RWPE2 (cell line): ENCODE measurements at regions not wholly inside any gene's neighbourhood (a gene's known extent, or its start where the extent isn't known, plus 50 kb on each side); places are given as distances from the start of the nearest gene placed in this dataset.
"Not testable (repeated sequence)": the region's sequence is repeated elsewhere in the genome, so short reads cannot be mapped to it uniquely, and the experiment has no call there.

Source experiments
- ATAC-seq: fragments of 200-7000 bp; cut with Tn5 transposase; 3 replicates; pipeline ENCODE4 v1.9.1; 2021; ENCODE audit warnings: low read depth
- DNase-seq: peaks from one replicate; pipeline ENCODE4 v3.0.0-alpha.2; 2020; ENCODE audit warnings: low spot score
- H3K27ac ChIP-seq: fragments of 450-650 bp; 2 replicates; pipeline ENCODE4 v1.5.1; 2017; ENCODE audit warnings: mild to moderate bottlenecking; ENCODE audit not compliant: poor library complexity, severe bottlenecking
- H3K27me3 ChIP-seq: fragments of 250-450 bp; sonication (Bioruptor Pico); 2 replicates; pipeline ENCODE4 v1.5.1; 2021; ENCODE audit warnings: mild to moderate bottlenecking, moderate library complexity; ENCODE audit not compliant: insufficient read depth, poor library complexity, severe bottlenecking
- H3K36me3 ChIP-seq: fragments of 250-450 bp; sonication (Bioruptor Pico); 2 replicates; pipeline ENCODE4 v1.5.1; 2020; ENCODE audit warnings: low read depth, mild to moderate bottlenecking, moderate library complexity
- H3K4me1 ChIP-seq: fragments of 250-450 bp; sonication (Bioruptor Pico); 2 replicates; pipeline ENCODE4 v1.5.1; 2021; ENCODE audit warnings: mild to moderate bottlenecking, moderate library complexity; ENCODE audit not compliant: insufficient read depth, poor library complexity, severe bottlenecking
- H3K4me3 ChIP-seq: fragments of 250-450 bp; sonication (Bioruptor Pico); 2 replicates; pipeline ENCODE4 v1.5.1; 2021; ENCODE audit warnings: mild to moderate bottlenecking, moderate library complexity; ENCODE audit not compliant: severe bottlenecking
- H3K9me3 ChIP-seq: fragments of 250-450 bp; sonication (Bioruptor Pico); 2 replicates; pipeline ENCODE4 v1.5.1; 2021; ENCODE audit warnings: mild to moderate bottlenecking, moderate library complexity; ENCODE audit not compliant: severe bottlenecking
- CTCF ChIP-seq: fragments of 450-650 bp; IDR thresholded peaks from one replicate; pipeline ENCODE4 v1.5.1; 2017; ENCODE audit warnings: mild to moderate bottlenecking, moderate library complexity; ENCODE audit not compliant: poor library complexity, severe bottlenecking

GRCh38 chr1:239107676-239108075, 278.7 kb upstream of the CHRM3 start:
- no peak for TF ChIP-seq CTCF
- Histone ChIP-seq H3K27ac (no peak overlapping the region), H3K36me3 (no peaks in the 10 kb centered on the region)

GRCh38 chr1:239106689-239107088, 279.7 kb upstream of the CHRM3 start:
- ATAC-seq, H3K4me1 ChIP-seq, H3K9me3 ChIP-seq, DNase-seq, H3K27ac ChIP-seq, H3K4me3 ChIP-seq, H3K36me3 ChIP-seq, H3K27me3 ChIP-seq: not testable (repeated sequence)

More at GRCh38 chr1:239107676-239108075, 278.7 kb upstream of the CHRM3 start:
- Histone ChIP-seq H3K4me1 (no peaks in the 10 kb centered on the region), H3K27me3 (no peaks in the 10 kb centered on the region), H3K4me3 (no peak overlapping the region), H3K9me3 (no peaks in the 10 kb centered on the region)
- no peak for DNase-seq
- no peak for ATAC-seq

- Histone ChIP-seq H3K4me1 (no peaks in the 10 kb centered on the region), H3K4me3 (no peak overlapping the region), H3K27me3 (no peaks in the 10 kb centered on the region), H3K36me3 (no peaks in the 10 kb centered on the region), H3K9me3 (no peaks in the 10 kb centered on the region), H3K27ac (no peak overlapping the region)
- TF ChIP-seq CTCF: no peak
- no peak for ATAC-seq
- DNase-seq: no peak
Observed at GRCh38 chr1:239098400-239099037, 287.8 kb upstream of the CHRM3 start.

- ATAC-seq: no peak
- Histone ChIP-seq H3K4me3 (no peak overlapping the region), H3K4me1 (no peaks in the 10 kb centered on the region), H3K9me3 (no peaks in the 10 kb centered on the region), H3K36me3 (no peaks in the 10 kb centered on the region), H3K27me3 (no peaks in the 10 kb centered on the region), H3K27ac (no peak overlapping the region)
- no peak for TF ChIP-seq CTCF
- DNase-seq: no peak
Observed at GRCh38 chr1:239091537-239091936, 294.8 kb upstream of the CHRM3 start.

- DNase-seq (no peak), ATAC-seq (no peak)
- Histone ChIP-seq H3K4me1 (no peaks in the 10 kb centered on the region), H3K4me3 (no peak overlapping the region), H3K36me3 (no peaks in the 10 kb centered on the region), H3K27me3 (no peaks in the 10 kb centered on the region), H3K27ac (no peak overlapping the region), H3K9me3 (no peaks in the 10 kb centered on the region)
- TF ChIP-seq CTCF: no peak
Observed at GRCh38 chr1:239084459-239085080, 301.8 kb upstream of the CHRM3 start.

GRCh38 chr1:239081947-239082346, 304.4 kb upstream of the CHRM3 start:
- not testable (repeated sequence) for H3K4me1 ChIP-seq, H3K27ac ChIP-seq, H3K9me3 ChIP-seq, H3K36me3 ChIP-seq, H3K27me3 ChIP-seq, H3K4me3 ChIP-seq, DNase-seq, ATAC-seq
